GM12892 (cell line): ENCODE measurements at regions not wholly inside any gene's neighbourhood (a gene's known extent, or its start where the extent isn't known, plus 50 kb on each side); places are given as distances from the start of the nearest gene placed in this dataset.

Source experiments
- POLR2A ChIP-seq: IDR thresholded peaks from 2 replicates; pipeline ENCODE4 v1.6.1; 2011; ENCODE audit warnings: low read depth, low read length, control low read depth
- POLR2AphosphoS5 ChIP-seq: IDR thresholded peaks from 2 replicates; pipeline ENCODE4 v1.6.1; 2011; ENCODE audit warnings: low read depth, low read length, control low read depth

GRCh38 chr9:15081021-15081753, 171.0 kb upstream of the FREM1 start:
- TF ChIP-seq POLR2A (no peak), POLR2AphosphoS5 (no peak)
